ENCODE measurements at regions not wholly inside any gene's neighbourhood (a gene's known extent, or its start where the extent isn't known, plus 50 kb on each side); places are given as distances from the start of the nearest gene placed in this dataset.

GRCh38 chr7:149558149-149558861, 60.7 kb upstream of the ZNF746 start:
- TF ChIP-seq CTCF (IDR thresholded peaks at IDR 0.05; ENCODE audit: borderline replicate concordance, extremely low read depth, low read length, poor library complexity, severe bottlenecking), result no peak
- no peak for TF ChIP-seq EZH2 (IDR thresholded peaks at IDR 0.05; ENCODE audit: borderline replicate concordance, low read depth, low read length, severe bottlenecking)

Measured in DND-41 (cell line).